LNCAP (cell line): ENCODE measurements at regions not wholly inside any gene's neighbourhood (a gene's known extent, or its start where the extent isn't known, plus 50 kb on each side); places are given as distances from the start of the nearest gene placed in this dataset.

Source experiments
- TF ChIP-seq, protein P1 (sequence below): fragments of 450-650 bp; IDR thresholded peaks from 2 replicates; pipeline ENCODE4 v1.5.1; 2017; ENCODE audit warnings: mild to moderate bottlenecking

- TF ChIP-seq, protein P1, sequence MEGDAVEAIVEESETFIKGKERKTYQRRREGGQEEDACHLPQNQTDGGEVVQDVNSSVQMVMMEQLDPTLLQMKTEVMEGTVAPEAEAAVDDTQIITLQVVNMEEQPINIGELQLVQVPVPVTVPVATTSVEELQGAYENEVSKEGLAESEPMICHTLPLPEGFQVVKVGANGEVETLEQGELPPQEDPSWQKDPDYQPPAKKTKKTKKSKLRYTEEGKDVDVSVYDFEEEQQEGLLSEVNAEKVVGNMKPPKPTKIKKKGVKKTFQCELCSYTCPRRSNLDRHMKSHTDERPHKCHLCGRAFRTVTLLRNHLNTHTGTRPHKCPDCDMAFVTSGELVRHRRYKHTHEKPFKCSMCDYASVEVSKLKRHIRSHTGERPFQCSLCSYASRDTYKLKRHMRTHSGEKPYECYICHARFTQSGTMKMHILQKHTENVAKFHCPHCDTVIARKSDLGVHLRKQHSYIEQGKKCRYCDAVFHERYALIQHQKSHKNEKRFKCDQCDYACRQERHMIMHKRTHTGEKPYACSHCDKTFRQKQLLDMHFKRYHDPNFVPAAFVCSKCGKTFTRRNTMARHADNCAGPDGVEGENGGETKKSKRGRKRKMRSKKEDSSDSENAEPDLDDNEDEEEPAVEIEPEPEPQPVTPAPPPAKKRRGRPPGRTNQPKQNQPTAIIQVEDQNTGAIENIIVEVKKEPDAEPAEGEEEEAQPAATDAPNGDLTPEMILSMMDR: no peak
These were observed 113.3 kb downstream of the LINC00237 start for GRCh38 chr20:20992686-20993360.

GRCh38 chr20:20992277-20992676 lies 113.9 kb downstream of the LINC00237 start:
- TF ChIP-seq, protein P1: no peak

DNA sequence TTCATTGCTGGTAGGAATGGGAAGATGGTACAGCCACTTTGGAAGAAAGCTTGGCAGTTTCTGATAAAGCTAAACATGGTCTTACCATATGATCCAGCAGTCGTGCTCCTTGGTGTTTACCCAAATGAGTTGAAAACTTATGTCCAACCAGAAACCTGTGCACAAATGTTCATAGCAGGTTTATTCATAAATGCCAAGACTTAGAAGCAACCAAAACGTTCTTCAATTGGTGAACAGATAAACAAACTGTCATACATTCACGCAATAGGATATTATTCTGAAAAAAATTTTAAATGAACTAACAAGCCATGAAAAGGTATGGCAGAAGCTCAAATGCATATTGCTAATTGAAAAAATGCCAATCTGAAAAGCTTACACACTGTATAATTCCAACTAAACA lies 117.1 kb downstream of the LINC00237 start:
- TF ChIP-seq, protein P1: no peak

GRCh38 chr20:20979934-20980333 lies 126.2 kb downstream of the LINC00237 start:
- TF ChIP-seq, protein P1: no peak

GRCh38 chr20:20977786-20978185 lies 128.4 kb downstream of the LINC00237 start:
- TF ChIP-seq, protein P1: no peak

DNA sequence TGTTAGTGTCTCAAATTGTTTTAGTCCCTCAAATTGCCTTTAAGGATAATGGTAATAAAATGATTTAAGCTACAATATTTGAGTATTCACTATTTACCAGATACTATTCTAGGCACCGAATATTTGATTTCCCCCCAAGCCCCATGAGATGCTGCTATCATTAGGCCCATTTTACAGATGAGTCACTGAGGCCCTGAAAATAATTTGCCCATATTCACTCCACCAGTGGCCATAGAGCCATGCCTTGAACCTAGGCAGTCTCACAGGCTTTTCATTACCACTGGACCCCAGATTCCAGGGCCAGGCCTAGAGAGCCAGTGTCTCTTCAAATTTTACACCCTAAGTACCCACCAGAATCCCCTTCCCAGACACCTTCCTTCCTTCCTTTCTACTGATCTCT lies 133.7 kb downstream of the LINC00237 start:
- TF ChIP-seq, protein P1: no peak

- TF ChIP-seq, protein P1: no peak
These were observed 134.3 kb downstream of the LINC00237 start for GRCh38 chr20:20971810-20972209.

GRCh38 chr20:20970841-20971240 lies 135.3 kb downstream of the LINC00237 start:
- TF ChIP-seq, protein P1: no peak
